AG09309 (cell line): ENCODE measurements at regions not wholly inside any gene's neighbourhood (a gene's known extent, or its start where the extent isn't known, plus 50 kb on each side); places are given as distances from the start of the nearest gene placed in this dataset.

ENCODE experiments used
- DNase-seq: peaks from one replicate; pipeline ENCODE4 v3.0.0-alpha.2; 2010; ENCODE audit warnings: low read depth
- H3K4me3 ChIP-seq: 2 replicates; pipeline ENCODE4 v1.5.1; 2011; ENCODE audit warnings: mild to moderate bottlenecking, low read depth, low read length, moderate library complexity; ENCODE audit not compliant: control insufficient read depth
- CTCF ChIP-seq: IDR thresholded peaks from 2 replicates; pipeline ENCODE4 v1.5.1; 2011; ENCODE audit warnings: mild to moderate bottlenecking, low read depth, low read length, inconsistent platforms; ENCODE audit not compliant: insufficient read depth, control insufficient read depth; ENCODE audit errors: missing control alignments

DNA sequence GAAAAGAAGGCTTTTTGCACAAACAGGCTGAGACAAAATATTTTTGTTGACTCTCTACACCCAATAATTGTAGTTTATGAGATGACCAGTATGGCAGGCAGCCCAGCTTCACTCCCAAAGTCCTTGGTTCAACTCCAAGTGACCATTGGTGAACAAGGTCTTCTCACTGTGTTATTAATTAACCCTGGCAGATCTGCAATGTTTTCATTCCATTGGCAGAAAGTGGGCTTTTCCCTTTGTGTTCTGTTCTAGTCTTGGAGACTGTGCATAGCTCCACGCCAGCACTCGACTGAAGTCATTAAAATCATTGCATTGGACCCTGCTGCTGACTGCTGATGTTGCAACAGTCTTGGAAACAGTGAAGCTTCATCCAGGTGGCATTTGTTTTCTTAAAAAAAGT lies 277.3 kb upstream of the HAND2 start:
- H3K4me3 ChIP-seq: no peak overlapping the region
- no peak for DNase-seq
- no peak for TF ChIP-seq CTCF

DNA sequence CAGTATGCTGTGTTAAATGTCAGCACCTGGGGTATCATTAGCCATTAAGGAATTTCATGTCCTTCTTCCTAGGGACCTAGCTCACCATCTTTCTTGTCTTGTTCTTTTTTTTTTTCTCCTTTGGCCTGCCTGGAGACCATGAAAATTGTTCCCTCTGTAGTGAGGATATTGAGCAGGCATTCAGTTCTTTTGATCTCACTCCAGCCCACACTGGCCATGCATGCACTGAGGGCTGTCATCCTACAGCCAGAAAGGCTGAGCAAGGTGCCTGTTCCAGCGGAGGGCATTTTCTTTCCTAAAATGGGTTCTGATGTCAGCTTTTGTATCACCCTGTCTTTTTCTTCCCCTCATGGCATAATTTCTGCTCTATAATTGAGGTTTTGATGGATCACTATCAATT lies 275.9 kb upstream of the HAND2 start:
- no peak for DNase-seq
- no peak for TF ChIP-seq CTCF
- H3K4me3 ChIP-seq: no peak overlapping the region

DNA sequence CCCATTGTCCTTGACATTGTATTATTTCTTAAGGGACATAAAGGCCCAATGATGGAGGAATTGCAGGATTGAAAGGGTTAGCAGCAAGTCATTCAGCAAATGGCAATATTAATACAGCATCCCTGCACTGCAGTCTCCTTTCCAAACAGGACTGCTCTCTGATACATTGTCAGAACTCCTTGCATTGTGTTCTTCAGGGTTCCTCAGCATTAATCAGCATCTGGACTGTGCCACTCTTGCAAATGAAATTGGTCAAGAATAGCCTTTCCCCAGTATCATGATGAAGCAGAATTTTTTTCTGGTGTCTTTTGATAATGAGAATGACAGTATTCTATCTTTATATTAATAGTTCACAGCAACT lies 272.6 kb upstream of the HAND2 start:
- no peak overlapping the region for H3K4me3 ChIP-seq
- no peak for TF ChIP-seq CTCF
- DNase-seq: no peak

DNA sequence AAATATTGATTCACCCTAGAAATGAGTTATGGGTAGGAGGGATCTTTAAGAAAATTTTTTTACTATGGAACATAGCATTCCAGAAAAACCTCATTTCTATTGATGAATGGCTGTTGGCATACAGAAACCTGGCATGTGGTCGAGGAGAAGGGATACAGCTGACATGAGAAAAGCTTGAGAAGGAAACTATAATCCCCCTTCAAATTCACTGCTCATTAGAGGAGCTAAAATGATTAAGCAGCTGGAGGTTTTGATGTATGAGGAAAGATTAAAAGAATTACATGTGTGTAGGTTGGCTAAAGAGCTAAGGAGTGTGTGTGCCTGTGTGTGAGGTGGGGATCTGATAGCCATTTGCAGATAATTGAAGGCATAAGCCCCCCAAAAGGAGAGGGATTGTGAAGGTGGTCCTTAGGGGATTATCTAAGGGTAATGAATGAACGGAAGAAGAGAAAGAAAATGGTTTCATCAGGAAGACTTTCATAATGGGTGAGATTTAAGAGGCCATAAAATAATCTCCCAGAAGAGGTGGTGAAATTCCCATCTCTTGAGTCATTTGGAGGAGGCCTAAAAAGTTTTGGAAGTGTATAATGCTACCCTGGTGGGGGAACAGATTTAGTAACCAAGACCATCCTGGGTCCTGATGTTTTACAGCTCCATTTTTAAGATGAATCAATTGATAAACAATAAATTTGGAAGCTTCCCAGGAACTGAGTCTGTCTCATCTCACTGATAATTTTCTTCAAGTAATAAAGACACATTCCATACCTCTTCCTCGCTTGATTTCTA lies 272.0 kb upstream of the HAND2 start:
- TF ChIP-seq CTCF: no peak
- H3K4me3 ChIP-seq: no peak overlapping the region

GRCh38 chr4:173801361-173801760 lies 271.3 kb upstream of the HAND2 start:
- no peak overlapping the region for H3K4me3 ChIP-seq
- DNase-seq: no peak
- TF ChIP-seq CTCF: no peak

More for the DNA sequence above, 272.0 kb upstream of the HAND2 start:
- DNase-seq: no peak

- no peak overlapping the region for H3K4me3 ChIP-seq
- no peak for TF ChIP-seq CTCF
- DNase-seq: no peak
These were observed 267.3 kb upstream of the HAND2 start for GRCh38 chr4:173797296-173797695.
